HG02610 (cell line): ENCODE measurements at regions not wholly inside any gene's neighbourhood (a gene's known extent, or its start where the extent isn't known, plus 50 kb on each side); places are given as distances from the start of the nearest gene placed in this dataset.

ENCODE experiments used
- ATAC-seq: cut with Tn5 transposase; IDR thresholded peaks from one replicate; pipeline ENCODE4 v1.9.1; 2021; ENCODE audit warnings: mild to moderate bottlenecking, moderate library complexity; ENCODE audit not compliant: unreplicated experiment

- ATAC-seq, result no peak
Observed at GRCh38 chr1:232263452-232263851, 366.5 kb downstream of the SIPA1L2 start.

- no peak for ATAC-seq
Observed at GRCh38 chr1:232262991-232263390, 366.9 kb downstream of the SIPA1L2 start.

- no peak for ATAC-seq
Observed at GRCh38 chr1:232260861-232261260, 369.1 kb downstream of the SIPA1L2 start.

DNA sequence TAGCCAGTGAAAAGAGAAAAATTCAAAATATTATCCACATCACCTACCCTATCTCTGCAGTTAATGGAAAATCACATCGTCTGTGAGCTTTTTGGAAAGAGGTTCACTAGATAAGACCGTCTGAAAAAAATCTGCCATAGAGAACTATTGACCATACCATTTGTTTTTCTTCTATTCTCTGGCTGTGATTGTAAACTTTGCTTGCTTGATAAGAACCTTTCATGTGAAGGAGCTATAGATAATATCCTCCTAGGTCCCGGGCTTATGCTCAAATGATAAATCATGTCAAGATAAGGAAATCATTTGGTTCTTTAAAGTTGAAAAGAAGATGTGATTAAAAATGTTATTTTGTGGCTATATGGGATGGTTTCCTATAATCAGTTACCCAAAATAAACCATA lies 369.9 kb downstream of the SIPA1L2 start:
- ATAC-seq, result no peak

- no peak for ATAC-seq
Observed at GRCh38 chr1:232259333-232259732, 370.6 kb downstream of the SIPA1L2 start.

- ATAC-seq, result no peak
Observed at GRCh38 chr1:232252546-232253118, 377.3 kb downstream of the SIPA1L2 start.

DNA sequence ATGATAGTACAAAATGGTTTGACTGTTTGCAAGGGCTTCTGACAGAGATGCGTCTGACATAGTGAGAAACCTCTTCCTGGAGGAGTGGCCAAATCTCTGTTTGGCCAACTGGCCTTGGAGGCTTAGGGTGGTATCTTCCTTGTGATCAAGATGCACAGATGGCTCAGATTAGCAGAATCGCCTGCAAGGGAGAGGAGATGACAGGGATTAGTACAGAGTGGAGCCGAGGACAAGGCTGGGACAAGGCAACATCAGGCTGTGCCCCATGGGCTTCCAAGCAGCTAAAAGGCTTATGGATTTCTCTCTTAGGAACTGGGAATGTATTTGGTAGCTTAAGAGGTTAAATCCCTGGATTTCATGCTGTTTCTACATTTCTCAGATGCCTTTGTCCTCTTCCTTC lies 379.1 kb downstream of the SIPA1L2 start:
- no peak for ATAC-seq

GRCh38 chr1:232249861-232250777 lies 379.8 kb downstream of the SIPA1L2 start:
- ATAC-seq, result no peak

DNA sequence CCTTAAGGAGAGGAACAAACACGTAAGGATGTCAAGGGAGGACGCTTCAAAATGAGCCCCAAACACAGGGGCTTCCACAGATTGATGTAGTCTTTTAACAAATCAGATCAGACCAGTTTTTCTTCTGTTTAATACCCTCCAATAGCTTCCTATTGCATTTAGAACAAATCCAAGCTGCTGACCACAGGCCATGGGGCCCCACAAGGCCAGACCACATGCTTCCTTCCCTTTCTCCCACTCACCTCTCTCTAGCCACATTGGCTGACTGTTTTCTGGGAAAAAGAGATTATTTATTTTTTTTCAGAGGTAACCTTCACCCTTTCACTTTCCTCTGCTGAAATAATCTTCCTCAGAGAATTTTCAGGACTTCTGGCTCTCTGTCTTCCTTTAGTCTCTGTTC lies 380.6 kb downstream of the SIPA1L2 start:
- ATAC-seq, result no peak

DNA sequence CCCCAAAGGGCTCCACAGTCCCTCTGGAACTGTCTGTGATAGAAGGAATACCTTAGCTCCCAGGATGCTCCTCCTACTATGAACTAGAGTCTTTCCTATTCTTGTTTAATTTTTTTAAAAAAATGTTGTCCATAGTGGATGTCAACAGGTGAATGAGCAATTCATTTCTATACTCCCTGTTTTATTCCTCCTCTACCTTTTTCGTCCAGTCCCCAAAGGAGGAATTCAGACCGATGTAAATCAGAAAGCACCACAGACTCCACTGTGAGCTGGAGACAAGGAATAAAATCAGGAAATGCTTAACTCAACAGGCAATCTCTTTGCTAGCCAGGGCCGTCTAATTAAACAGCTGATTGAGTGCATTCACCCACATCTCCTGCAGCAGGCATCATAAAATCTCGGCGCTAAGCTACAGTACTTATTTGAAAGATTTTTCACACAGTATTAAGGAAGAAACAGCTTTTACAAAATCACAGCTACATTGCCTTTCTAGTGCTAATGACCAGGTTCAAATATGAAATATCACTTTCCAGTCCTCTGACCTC lies 381.6 kb downstream of the SIPA1L2 start:
- ATAC-seq, result no peak

DNA sequence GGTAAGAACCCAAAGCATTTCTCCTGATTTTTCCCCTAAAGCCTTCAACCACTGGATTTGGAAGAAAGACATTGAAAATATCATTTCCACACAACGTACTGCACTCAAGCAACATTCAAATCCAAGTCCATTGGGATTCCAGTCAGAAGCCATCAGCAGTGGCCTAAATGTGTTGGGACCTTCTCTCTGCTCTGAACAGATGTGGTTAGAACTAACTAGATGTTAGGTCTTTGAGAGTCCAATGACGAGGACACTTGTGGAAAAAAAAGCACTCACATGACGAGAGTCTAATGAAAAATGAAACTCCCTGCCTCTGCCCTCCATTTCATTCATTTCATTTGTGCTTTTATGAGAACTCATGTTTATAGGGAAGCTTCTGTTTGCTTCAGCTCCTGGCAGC lies 382.3 kb downstream of the SIPA1L2 start:
- ATAC-seq, result no peak

- no peak for ATAC-seq
Observed at GRCh38 chr1:232244426-232244825, 385.5 kb downstream of the SIPA1L2 start.

DNA sequence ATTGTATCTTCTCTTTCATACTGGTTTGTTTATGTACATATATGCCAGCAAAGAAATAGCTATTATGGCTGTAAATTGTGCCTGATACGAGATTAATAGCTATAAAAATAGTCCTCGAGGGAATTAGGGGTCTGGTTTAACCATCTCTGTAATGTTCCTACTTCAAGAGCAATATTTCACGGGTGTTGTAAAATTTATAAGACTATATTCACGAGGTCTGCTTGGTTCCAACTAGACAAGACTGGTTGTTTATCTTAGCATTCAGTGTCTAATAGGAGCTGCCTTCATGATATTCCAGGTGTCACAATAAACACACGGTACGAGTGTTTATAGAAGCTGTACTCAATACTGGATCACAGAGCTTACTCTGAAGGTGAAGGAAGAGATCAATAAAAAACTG lies 389.9 kb downstream of the SIPA1L2 start:
- no peak for ATAC-seq

DNA sequence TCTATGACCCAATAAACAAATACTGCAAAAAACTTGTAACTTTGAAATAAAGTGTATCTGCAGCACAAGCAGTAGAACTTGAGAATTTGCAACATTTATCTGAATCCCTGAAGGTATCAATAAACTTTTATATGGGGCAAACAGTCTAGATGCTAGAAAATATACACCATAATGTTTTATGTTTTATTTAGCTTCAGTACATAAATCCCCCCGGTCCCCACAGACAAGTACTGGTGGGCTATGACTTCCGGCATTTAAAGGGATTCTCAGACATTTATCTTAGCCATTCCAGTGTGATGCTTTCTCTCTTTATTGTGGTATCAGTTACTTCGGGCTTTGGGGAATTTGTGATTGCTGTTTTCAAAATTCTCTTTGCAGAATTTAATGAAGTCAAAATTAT lies 390.4 kb downstream of the SIPA1L2 start:
- no peak for ATAC-seq

DNA sequence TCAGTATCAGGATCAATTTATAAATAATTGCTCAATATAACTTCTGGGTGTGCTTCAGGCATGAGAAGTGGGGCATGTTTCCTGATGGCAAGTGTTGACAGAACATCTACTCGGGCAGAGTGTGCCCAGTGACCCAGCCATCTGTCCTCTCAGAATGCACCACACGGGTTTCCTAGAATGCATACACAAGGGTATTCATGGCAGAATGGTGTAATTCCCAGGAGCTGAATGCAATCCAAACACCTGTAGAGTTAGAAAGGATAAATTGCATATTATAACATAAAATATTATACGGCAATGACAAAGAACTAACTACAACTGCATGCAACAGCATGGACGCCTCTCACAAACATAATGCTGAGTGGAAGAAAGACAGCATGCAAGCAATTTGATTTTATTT lies 391.9 kb downstream of the SIPA1L2 start:
- no peak for ATAC-seq

DNA sequence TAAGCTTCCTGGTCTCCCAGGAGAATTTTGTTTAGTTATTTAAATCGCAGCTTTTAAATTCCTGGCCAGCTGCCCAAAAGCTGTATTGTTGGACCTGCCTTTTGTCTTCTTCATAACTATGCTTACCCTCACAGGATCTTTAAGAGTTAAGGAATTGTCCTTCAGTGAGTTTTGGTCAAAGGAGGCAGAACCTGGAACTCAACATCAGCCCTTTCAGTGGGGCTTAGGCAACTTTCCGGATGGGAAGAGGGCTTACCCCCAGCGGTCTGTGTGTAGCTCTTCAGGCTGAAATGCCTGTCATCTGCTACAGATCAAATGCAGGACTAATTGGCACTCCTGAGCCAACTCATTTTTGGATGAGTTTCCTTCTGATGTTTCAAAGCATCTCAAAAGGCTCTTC lies 402.6 kb downstream of the SIPA1L2 start:
- ATAC-seq, result no peak

GRCh38 chr1:232226197-232226712 lies 403.7 kb downstream of the SIPA1L2 start:
- ATAC-seq, result no peak

DNA sequence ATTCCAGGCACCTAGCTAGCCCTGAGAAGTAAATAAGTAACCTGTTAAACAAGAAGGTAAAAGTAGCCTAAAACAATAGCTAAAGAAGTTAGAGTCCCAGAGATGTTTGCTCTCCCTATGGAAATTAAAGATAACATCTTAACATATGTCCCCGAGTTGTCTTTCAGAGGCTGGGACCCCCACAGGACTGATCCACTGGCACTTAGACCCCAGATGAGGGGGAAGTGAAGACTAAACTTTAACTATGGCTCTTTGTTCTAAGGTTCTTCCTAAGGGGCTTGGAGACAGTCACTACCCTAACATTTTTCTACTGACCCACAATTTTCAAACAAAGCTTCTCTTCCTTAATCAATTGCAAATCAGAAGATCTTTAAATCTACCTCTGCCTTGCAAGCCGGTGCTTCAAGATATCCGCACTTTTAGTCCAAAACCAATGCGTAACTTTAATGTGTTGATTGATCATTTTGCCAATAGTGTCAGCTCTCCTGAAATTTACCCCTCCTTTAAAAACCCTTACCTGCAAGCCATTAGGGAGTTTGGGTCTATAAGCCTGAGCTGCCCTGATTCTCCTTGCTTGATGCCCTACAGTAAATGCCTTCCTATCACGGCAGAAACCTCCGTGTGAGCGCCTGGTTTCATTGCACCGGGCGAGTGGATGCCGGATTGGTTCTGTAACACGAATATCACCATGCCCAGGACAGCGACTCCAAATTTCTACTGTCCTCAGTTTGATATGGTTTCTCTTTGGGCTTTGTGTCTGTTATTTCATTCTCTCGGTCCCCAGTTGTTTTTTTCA lies 404.4 kb downstream of the SIPA1L2 start:
- ATAC-seq, result no peak

DNA sequence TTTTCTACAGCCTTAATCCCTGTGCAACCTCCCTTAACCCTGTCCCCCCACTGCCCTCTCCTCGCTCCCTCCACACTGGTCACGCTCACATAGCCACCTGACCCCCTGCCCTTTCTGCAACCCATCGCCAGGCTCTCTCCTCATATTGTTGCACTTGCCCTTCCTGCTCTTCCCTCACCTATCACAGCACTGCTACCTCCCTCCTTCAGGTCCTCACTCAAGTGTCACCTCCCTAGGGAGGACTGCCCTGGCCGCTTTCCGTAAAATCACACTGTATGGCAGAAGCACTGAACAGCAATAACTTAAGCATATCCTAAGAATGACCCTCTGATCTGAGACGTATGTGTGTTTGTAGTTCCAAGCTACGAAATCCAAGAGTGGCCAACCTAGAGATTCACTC lies 406.0 kb downstream of the SIPA1L2 start:
- ATAC-seq, result no peak

DNA sequence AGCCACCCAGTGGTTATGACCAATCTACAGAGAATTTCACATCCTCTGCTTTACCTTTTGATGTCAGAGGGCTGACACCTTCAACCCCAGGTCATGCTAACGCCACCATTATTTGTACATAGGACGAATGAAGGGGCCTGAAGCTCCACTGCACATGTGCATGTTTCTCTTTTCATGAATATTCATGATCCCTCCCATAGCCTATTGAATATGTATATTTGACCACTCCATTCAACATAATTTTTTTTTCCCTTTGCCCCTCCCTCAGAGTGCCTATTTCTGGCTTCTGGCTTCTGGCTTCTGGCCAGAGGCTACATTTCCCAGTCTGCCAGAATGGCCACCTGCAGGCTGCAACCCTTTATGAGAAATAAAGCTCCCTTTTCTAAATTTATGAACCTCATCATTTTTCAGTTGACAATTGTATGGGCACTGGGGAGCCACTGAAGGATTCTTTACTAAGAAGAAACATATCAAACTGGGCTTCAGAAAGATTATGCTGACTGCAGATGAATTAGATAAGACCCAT lies 406.7 kb downstream of the SIPA1L2 start:
- no peak for ATAC-seq

DNA sequence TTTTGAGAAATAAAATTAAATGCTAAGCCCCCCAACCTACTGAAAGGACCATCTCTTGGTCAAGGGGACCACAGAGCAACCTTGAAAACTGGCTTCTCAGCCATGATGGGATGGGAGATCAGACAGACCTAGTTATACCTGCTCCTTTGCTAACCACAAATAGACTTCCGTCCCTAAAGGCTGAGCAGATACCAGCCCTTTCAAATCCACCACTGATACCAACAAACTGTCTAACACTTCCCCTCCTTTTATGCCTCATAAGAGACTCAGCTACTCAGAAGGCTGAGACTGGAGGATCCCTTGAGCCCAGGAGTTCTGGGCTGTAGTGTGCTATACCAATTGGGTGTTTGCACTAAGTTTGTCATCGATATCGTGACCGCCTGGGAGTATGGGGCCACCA lies 407.3 kb downstream of the SIPA1L2 start:
- no peak for ATAC-seq
